Activated naive CD8-positive, alpha-beta T cell treated with anti-CD3 and anti-CD28 coated beads for 36 hours (primary cell): ENCODE measurements at regions not wholly inside any gene's neighbourhood (a gene's known extent, or its start where the extent isn't known, plus 50 kb on each side); places are given as distances from the start of the nearest gene placed in this dataset.

ENCODE experiments used
- DNase-seq: peaks from one replicate; pipeline ENCODE4 v3.0.0; 2021
- H3K27ac Mint-ChIP-seq: one replicate; pipeline ENCODE4 v1.8.0; 2022; ENCODE audit warnings: mild to moderate bottlenecking, moderate library complexity, mixed read lengths
- H3K27me3 Mint-ChIP-seq: one replicate; pipeline ENCODE4 v1.8.0; 2022; ENCODE audit warnings: mild to moderate bottlenecking, mixed read lengths
- H3K36me3 Mint-ChIP-seq: one replicate; pipeline ENCODE4 v1.8.0; 2021; ENCODE audit warnings: mild to moderate bottlenecking, mixed read lengths
- H3K4me1 Mint-ChIP-seq: one replicate; pipeline ENCODE4 v1.8.0; 2021; ENCODE audit warnings: mixed read lengths
- H3K4me3 Mint-ChIP-seq: one replicate; pipeline ENCODE4 v1.8.0; 2022; ENCODE audit warnings: mild to moderate bottlenecking, moderate library complexity, mixed read lengths
- H3K9me3 Mint-ChIP-seq: one replicate; pipeline ENCODE4 v1.8.0; 2022; ENCODE audit warnings: mixed read lengths

GRCh38 chr1:222028676-222029075 lies 286.8 kb upstream of the DUSP10 start:
- Mint-ChIP-seq H3K4me1 (no peaks in the 10 kb centered on the region), H3K4me3 (no peak overlapping the region), H3K36me3 (no peaks in the 10 kb centered on the region), H3K27me3 (peaks cover 8% of the 10 kb centered on the region), H3K9me3 (no peaks in the 10 kb centered on the region), H3K27ac (no peak overlapping the region)
- no peak for DNase-seq

DNA sequence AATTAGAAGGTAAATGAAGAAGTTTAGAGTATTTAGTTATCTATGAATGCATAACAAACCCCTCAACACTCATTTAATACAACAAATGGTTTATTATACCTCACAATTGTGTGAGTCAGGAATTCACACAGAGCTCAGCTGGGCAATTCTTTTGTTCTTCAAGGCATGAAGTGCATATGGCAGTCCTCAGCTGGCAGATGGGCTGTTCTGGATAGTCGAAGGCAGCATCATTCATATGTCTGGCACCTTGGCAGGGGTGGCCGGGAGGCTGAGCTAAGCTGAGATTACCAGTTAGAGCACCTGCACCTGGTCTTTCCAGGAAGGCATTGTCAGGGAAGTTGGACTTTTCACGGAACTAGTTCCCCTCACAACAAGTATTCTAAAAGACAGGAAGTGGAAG lies 286.2 kb upstream of the DUSP10 start:
- H3K9me3 Mint-ChIP-seq: no peaks in the 10 kb centered on the region
- no peaks in the 10 kb centered on the region for H3K36me3 Mint-ChIP-seq
- no peak for DNase-seq
- H3K4me3 Mint-ChIP-seq: no peak overlapping the region
- no peak overlapping the region for H3K27ac Mint-ChIP-seq
- peaks cover 8% of the 10 kb centered on the region for H3K27me3 Mint-ChIP-seq
- H3K4me1 Mint-ChIP-seq: no peaks in the 10 kb centered on the region

GRCh38 chr1:222026280-222026679 lies 284.4 kb upstream of the DUSP10 start:
- no peak for DNase-seq
- Mint-ChIP-seq H3K9me3 (no peaks in the 10 kb centered on the region), H3K27ac (no peak overlapping the region), H3K27me3 (peaks cover 8% of the 10 kb centered on the region), H3K36me3 (no peaks in the 10 kb centered on the region), H3K4me3 (no peak overlapping the region), H3K4me1 (no peaks in the 10 kb centered on the region)

- H3K4me3 Mint-ChIP-seq: no peak overlapping the region
- H3K27me3 Mint-ChIP-seq: peaks cover 8% of the 10 kb centered on the region
- H3K4me1 Mint-ChIP-seq: no peaks in the 10 kb centered on the region
- no peaks in the 10 kb centered on the region for H3K9me3 Mint-ChIP-seq
- H3K36me3 Mint-ChIP-seq: no peaks in the 10 kb centered on the region
- DNase-seq: no peak
- no peak overlapping the region for H3K27ac Mint-ChIP-seq
These were observed 281.1 kb upstream of the DUSP10 start for GRCh38 chr1:222023025-222023424.

- H3K4me3 Mint-ChIP-seq: no peak overlapping the region
- H3K27me3 Mint-ChIP-seq: peaks cover 6% of the 10 kb centered on the region
- no peaks in the 10 kb centered on the region for H3K9me3 Mint-ChIP-seq
- no peak overlapping the region for H3K27ac Mint-ChIP-seq
- DNase-seq: no peak
- H3K4me1 Mint-ChIP-seq: no peaks in the 10 kb centered on the region
- H3K36me3 Mint-ChIP-seq: no peaks in the 10 kb centered on the region
These were observed 279.2 kb upstream of the DUSP10 start for GRCh38 chr1:222021129-222021528.

- H3K27me3 Mint-ChIP-seq: peaks cover 3% of the 10 kb centered on the region
- H3K27ac Mint-ChIP-seq: no peak overlapping the region
- no peak for DNase-seq
- H3K9me3 Mint-ChIP-seq: no peaks in the 10 kb centered on the region
- H3K4me3 Mint-ChIP-seq: no peak overlapping the region
- no peaks in the 10 kb centered on the region for H3K4me1 Mint-ChIP-seq
- H3K36me3 Mint-ChIP-seq: no peaks in the 10 kb centered on the region
These were observed 278.7 kb upstream of the DUSP10 start for GRCh38 chr1:222020553-222020952.

- Mint-ChIP-seq H3K4me1 (no peaks in the 10 kb centered on the region), H3K27me3 (no peaks in the 10 kb centered on the region), H3K36me3 (no peaks in the 10 kb centered on the region), H3K27ac (no peak overlapping the region), H3K4me3 (no peak overlapping the region), H3K9me3 (no peaks in the 10 kb centered on the region)
- DNase-seq: no peak
These were observed 277.1 kb upstream of the DUSP10 start for GRCh38 chr1:222019029-222019428.

- Mint-ChIP-seq H3K4me1 (no peaks in the 10 kb centered on the region), H3K27ac (no peak overlapping the region)
These were observed 276.2 kb upstream of the DUSP10 start for GRCh38 chr1:222018041-222018440.

DNA sequence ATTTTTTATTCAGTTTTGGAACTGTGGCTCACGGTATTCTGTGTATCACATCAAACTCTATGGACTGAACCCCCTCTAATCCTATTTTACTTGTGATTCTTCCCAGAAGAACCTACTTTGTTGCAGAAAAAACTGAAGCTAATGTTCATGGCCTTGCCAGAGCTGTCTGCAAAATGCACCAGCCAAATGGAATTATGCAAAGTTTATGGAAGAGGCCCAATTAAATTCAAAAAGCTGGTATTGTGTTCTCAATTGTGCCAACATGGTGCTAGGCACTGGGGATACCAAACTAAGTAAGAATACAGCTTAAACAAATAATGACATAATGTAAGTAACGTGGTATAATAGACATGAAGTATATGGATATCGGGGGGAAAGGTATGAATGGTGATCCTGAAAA lies 273.8 kb upstream of the DUSP10 start:
- Mint-ChIP-seq H3K4me3 (no peak overlapping the region), H3K36me3 (no peaks in the 10 kb centered on the region), H3K9me3 (no peaks in the 10 kb centered on the region), H3K4me1 (no peaks in the 10 kb centered on the region), H3K27ac (no peak overlapping the region), H3K27me3 (no peaks in the 10 kb centered on the region)
- DNase-seq: no peak

More at GRCh38 chr1:222018041-222018440, 276.2 kb upstream of the DUSP10 start:
- Mint-ChIP-seq H3K27me3 (no peaks in the 10 kb centered on the region), H3K9me3 (no peaks in the 10 kb centered on the region), H3K36me3 (no peaks in the 10 kb centered on the region), H3K4me3 (no peak overlapping the region)
- DNase-seq: no peak

GRCh38 chr1:222014001-222014400 lies 272.1 kb upstream of the DUSP10 start:
- Mint-ChIP-seq H3K4me1 (peaks cover 1% of the 10 kb centered on the region), H3K4me3 (no peak overlapping the region), H3K27ac (no peak overlapping the region), H3K27me3 (no peaks in the 10 kb centered on the region), H3K9me3 (no peaks in the 10 kb centered on the region), H3K36me3 (no peaks in the 10 kb centered on the region)
- DNase-seq: no peak

GRCh38 chr1:222012816-222013215 lies 270.9 kb upstream of the DUSP10 start:
- Mint-ChIP-seq H3K27ac (no peak overlapping the region), H3K36me3 (no peaks in the 10 kb centered on the region), H3K27me3 (no peaks in the 10 kb centered on the region), H3K4me3 (no peak overlapping the region), H3K4me1 (peaks cover 3% of the 10 kb centered on the region), H3K9me3 (no peaks in the 10 kb centered on the region)
- no peak for DNase-seq

GRCh38 chr1:222010306-222010705 lies 268.4 kb upstream of the DUSP10 start:
- no peak for DNase-seq
- H3K36me3 Mint-ChIP-seq: no peaks in the 10 kb centered on the region
- H3K27me3 Mint-ChIP-seq: no peaks in the 10 kb centered on the region
- no peak overlapping the region for H3K4me3 Mint-ChIP-seq
- peaks cover 3% of the 10 kb centered on the region for H3K4me1 Mint-ChIP-seq
- H3K27ac Mint-ChIP-seq: no peak overlapping the region
- no peaks in the 10 kb centered on the region for H3K9me3 Mint-ChIP-seq

GRCh38 chr1:222009105-222009730 lies 267.3 kb upstream of the DUSP10 start:
- no peaks in the 10 kb centered on the region for H3K27me3 Mint-ChIP-seq
- H3K9me3 Mint-ChIP-seq: no peaks in the 10 kb centered on the region
- H3K27ac Mint-ChIP-seq: no peak overlapping the region
- no peak overlapping the region for H3K4me3 Mint-ChIP-seq
- no peaks in the 10 kb centered on the region for H3K36me3 Mint-ChIP-seq
- H3K4me1 Mint-ChIP-seq: peaks cover 3% of the 10 kb centered on the region
- peak; percentile 7 for DNase-seq

- H3K36me3 Mint-ChIP-seq: no peaks in the 10 kb centered on the region
- H3K4me3 Mint-ChIP-seq: no peak overlapping the region
- H3K4me1 Mint-ChIP-seq: peaks cover 6% of the 10 kb centered on the region
- no peaks in the 10 kb centered on the region for H3K9me3 Mint-ChIP-seq
- H3K27me3 Mint-ChIP-seq: peaks cover 3% of the 10 kb centered on the region
- DNase-seq: no peak
- H3K27ac Mint-ChIP-seq: no peak overlapping the region
These were observed 264.8 kb upstream of the DUSP10 start for GRCh38 chr1:222006715-222007114.

- Mint-ChIP-seq H3K27me3 (peaks cover 3% of the 10 kb centered on the region), H3K4me3 (no peak overlapping the region), H3K9me3 (no peaks in the 10 kb centered on the region), H3K27ac (no peak overlapping the region), H3K4me1 (peaks cover 6% of the 10 kb centered on the region), H3K36me3 (no peaks in the 10 kb centered on the region)
- no peak for DNase-seq
These were observed 262.9 kb upstream of the DUSP10 start for GRCh38 chr1:222004784-222005183.

GRCh38 chr1:222004034-222004433 lies 262.1 kb upstream of the DUSP10 start:
- Mint-ChIP-seq H3K4me3 (no peak overlapping the region), H3K36me3 (no peaks in the 10 kb centered on the region), H3K27ac (no peak overlapping the region), H3K27me3 (peaks cover 3% of the 10 kb centered on the region), H3K4me1 (peaks cover 5% of the 10 kb centered on the region), H3K9me3 (no peaks in the 10 kb centered on the region)
- DNase-seq: no peak
